Fibroblast of skin of left quadriceps (primary cell): ENCODE measurements at regions not wholly inside any gene's neighbourhood (a gene's known extent, or its start where the extent isn't known, plus 50 kb on each side); places are given as distances from the start of the nearest gene placed in this dataset.

Experiments
- DNase-seq, 2 experiments: peaks; one replicate each; pipeline ENCODE4 v3.0.0-alpha.2; 2013; ENCODE audit warnings: low read depth in 2 of 2

GRCh38 chr10:111348076-111348475, 271.2 kb downstream of the ADRA2A start:
- DNase-seq: no peak

GRCh38 chr10:111354859-111355258, 278.0 kb downstream of the ADRA2A start:
- DNase-seq: no peak

GRCh38 chr10:111356571-111356970, 279.7 kb downstream of the ADRA2A start:
- DNase-seq: no peak

GRCh38 chr10:111357859-111358258, 281.0 kb downstream of the ADRA2A start:
- DNase-seq: no peak

GRCh38 chr10:111360260-111360925, 283.6 kb downstream of the ADRA2A start:
- DNase-seq: no peak

- no peak for DNase-seq
Observed at GRCh38 chr10:111367531-111367930, 290.7 kb downstream of the ADRA2A start.

GRCh38 chr10:111370101-111370500, 293.3 kb downstream of the ADRA2A start:
- DNase-seq: no peak

- no peak for DNase-seq
Observed at GRCh38 chr10:111373696-111374095, 296.9 kb downstream of the ADRA2A start.

- DNase-seq: no peak
Observed at GRCh38 chr10:111379534-111380187, 302.8 kb downstream of the ADRA2A start.

GRCh38 chr10:111384556-111384955, 307.7 kb downstream of the ADRA2A start:
- DNase-seq: no peak

GRCh38 chr10:111390813-111391563, 314.2 kb downstream of the ADRA2A start:
- DNase-seq: no peak

- no peak for DNase-seq
Observed at GRCh38 chr10:111392159-111392558, 315.3 kb downstream of the ADRA2A start.

GRCh38 chr10:111392910-111393309, 316.1 kb downstream of the ADRA2A start:
- DNase-seq: peak in 1 of 2 experiments; percentile 2

- DNase-seq: no peak
Observed at GRCh38 chr10:111410740-111411139, 333.9 kb downstream of the ADRA2A start.

GRCh38 chr10:111425459-111425858, 348.6 kb downstream of the ADRA2A start:
- DNase-seq: no peak

- no peak for DNase-seq
Observed at GRCh38 chr10:111429288-111430028, 352.6 kb downstream of the ADRA2A start.

- no peak for DNase-seq
Observed at GRCh38 chr10:111430070-111430469, 353.2 kb downstream of the ADRA2A start.

- no peak for DNase-seq
Observed at GRCh38 chr10:111432588-111432987, 355.8 kb downstream of the ADRA2A start.

- no peak for DNase-seq
Observed at GRCh38 chr10:111435871-111436270, 359.0 kb downstream of the ADRA2A start.

GRCh38 chr10:111439034-111439842, 362.4 kb downstream of the ADRA2A start:
- no peak for DNase-seq

- no peak for DNase-seq
Observed at GRCh38 chr10:111440501-111440900, 363.7 kb downstream of the ADRA2A start.
